Suppressor macrophage (primary cell): ENCODE measurements at regions not wholly inside any gene's neighbourhood (a gene's known extent, or its start where the extent isn't known, plus 50 kb on each side); places are given as distances from the start of the nearest gene placed in this dataset.
A peak's percentile ranks its signal among the peaks of the same experiment; 100 is the strongest.
"Not testable (repeated sequence)": the region's sequence is repeated elsewhere in the genome, so short reads cannot be mapped to it uniquely, and the experiment has no call there.

ENCODE experiments used
- DNase-seq, 4 experiments: peaks; one replicate each; pipeline ENCODE4 v3.0.0-alpha.2; 2020 to 2022

DNA sequence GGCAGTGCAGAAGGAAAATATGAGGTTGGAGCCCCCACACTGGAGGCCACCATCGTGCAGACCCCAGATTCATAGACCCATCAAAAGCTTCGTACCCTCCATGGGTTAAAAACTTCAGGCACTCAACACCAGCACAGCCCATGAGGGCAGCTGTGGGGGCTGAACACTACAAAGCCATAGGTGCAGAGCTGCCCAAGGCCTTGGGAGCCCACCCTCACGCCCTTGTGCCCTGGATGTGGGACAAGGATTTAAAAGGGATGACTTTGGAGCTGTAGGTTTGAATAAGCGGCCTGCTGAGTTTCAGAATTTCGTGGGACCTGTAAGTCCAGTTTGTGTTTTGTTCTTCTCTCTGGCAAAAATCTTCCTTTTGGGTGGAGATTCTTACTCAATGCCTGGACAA is 747.6 kb downstream of the SPATA31A6 start:
- DNase-seq: not testable (repeated sequence)

DNA sequence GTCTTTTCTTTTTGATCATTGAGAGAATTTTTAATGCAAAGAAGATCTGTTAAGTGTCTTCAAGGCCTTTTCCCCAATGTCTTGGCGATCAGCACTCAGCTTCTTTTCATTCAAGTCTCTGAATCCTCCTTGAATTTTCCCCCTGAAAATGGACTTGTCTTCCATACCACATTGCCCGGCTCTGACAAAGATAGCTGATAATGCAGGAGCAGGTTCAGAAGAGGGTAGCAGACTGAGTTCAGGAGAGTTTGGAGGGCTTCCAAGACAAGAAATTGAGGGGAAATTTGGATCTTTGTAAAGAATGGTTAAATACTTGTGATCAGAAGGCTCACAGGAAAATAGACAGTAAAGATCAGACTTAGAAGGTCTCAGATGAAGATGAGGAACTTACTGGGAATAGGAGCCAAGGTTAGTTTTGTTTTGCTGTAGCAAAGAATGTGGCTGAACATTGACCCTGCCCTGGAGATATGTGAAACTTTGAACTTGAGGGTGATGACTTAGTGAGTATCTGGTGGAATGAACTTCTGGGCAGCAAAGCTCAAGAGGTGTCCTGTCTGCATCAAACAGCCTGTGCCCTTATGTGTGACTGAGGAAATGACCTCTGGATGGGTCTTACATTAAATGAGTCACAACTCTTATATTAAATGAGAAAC is 754.2 kb downstream of the SPATA31A6 start:
- DNase-seq: not testable (repeated sequence)

DNA sequence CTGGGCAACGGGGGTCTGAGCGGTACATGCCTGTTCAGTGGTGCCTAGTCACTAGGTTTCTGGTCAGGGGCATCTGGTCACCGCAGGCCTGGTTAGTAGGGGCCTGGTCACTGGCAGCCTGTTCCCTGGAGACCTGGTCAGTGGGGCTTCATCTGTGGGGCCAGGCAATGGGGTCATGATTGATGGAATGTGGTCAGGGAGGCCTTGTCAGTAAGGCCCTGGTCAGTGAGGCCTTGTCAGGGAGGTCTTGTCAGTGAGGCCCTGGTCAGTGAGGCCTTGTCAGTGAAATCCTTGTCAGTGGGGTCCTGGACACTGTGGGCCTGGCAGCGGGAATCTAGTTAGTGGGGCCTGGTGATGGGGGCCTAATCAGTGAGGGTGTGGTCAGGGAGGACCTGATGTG is 763.6 kb downstream of the SPATA31A6 start:
- DNase-seq: not testable (repeated sequence)

DNA sequence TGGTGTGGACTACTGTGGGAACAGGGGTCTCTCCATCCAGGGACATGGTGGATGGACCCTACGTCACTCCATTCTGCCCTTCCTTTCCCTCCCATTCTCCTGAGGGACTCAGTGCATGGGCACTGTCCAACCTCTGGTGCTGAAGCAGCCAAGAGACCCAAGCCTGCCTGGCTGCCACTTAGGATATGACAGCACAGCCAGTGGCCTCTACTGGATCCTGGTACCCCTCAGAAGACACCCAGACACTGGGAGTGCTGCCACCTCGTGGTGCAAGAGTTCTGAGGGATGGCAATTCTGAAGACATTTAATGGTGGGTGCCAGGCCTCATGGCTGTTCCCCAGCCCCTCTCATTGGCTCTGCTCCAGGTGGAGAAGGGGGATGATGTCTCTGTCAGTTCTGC is 767.8 kb downstream of the SPATA31A6 start:
- DNase-seq: peak in 1 of 4 experiments; percentile 2

DNA sequence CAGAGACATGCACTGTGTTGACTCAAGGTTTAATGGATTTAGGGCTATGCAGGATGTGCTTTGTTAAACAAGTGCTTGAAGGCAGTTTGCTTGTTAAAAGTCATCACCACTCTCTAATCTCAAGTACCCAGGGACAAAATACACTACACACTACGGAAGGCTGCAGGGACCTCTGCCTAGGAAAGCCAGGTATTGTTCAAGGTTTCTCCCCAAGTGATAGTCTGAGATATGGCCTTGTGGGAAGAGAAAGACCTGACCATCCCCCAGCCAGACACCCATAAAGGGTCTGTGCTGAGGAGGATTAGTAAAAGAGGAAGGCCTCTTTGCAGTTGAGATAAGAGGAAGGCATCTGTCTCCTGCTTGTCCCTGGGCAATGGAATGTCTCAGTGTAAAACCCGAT is 781.7 kb downstream of the SPATA31A6 start:
- DNase-seq: not testable (repeated sequence)

DNA sequence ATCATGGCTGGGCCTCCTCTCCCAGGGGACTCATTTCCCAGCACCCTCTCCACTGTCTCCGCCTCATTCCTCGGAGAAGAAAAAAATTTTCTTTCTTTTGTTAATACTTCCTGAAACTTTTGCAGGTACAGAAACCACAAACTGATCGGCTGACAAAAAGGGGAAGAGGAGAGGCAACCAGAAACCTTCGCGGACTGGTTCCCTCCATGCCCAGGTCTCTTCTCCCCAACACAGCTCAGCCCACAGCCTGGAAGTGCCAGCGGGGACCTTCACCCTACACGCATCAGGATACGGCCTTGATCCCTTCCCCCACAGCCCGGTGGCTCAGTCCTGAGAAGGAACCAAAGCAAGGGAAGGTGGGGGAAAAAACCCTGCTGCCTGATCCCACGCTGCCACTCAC is 788.4 kb downstream of the SPATA31A6 start:
- DNase-seq: not testable (repeated sequence)

DNA sequence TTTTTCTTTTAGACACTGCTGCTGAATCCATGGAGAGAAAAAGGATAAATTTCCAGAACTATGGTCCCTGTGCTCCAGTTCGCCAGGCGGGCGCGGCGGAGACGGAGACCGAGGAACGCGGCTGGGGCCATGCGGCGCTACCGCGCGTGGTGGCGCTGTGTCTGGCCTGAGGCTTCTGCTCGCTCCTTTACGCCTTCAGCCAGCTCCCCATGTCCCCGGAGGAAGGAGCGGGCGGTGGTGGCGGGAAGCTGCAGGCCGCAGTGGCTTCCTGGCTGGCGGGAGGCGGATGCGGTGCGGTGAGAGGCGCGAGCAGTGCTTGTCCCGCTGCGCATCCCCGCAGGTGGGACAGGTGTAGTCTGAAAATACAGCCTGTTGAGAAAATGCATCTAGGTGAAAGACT is 791.3 kb downstream of the SPATA31A6 start:
- peak in 2 of 4 experiments; percentile 25 to 47 for DNase-seq

DNA sequence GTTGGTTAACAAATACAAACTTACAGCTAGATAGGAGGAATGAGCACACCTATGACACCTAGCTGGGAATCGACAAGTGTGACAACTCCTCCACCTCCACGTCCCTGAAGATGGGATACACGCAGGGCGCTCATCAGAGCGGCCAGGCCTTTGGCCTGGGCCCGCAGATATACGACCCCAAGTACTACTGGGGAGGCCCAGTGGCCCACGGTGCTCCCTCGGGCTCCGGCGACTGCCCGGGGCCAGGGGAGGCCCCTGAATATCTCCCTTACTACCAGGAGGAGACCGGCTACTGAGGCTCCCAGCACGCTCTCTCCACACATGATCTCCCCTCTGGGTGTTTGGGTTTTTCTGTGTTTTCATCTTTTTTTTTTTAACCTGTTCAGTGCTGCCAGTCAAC is 801.3 kb downstream of the SPATA31A6 start:
- not testable (repeated sequence) for DNase-seq
